Neural cell (in vitro differentiated cells): ENCODE measurements at regions not wholly inside any gene's neighbourhood (a gene's known extent, or its start where the extent isn't known, plus 50 kb on each side); places are given as distances from the start of the nearest gene placed in this dataset.

Source experiments
- EP300 ChIP-seq: fragments of 450-650 bp; conservative IDR thresholded peaks from 2 replicates; pipeline ENCODE4 v1.6.1; 2014; ENCODE audit warnings: antibody characterized with exemption, mild to moderate bottlenecking, moderate library complexity; ENCODE audit not compliant: poor library complexity, severe bottlenecking
- EZH2 ChIP-seq: fragments of 200-600, 300-800 bp; shearing (Covaris generic), sonication (generic); IDR thresholded peaks from 2 replicates; pipeline ENCODE4 v1.6.1; 2014; ENCODE audit warnings: antibody characterized with exemption, low read length, borderline replicate concordance, mild to moderate bottlenecking; ENCODE audit not compliant: insufficient read depth, poor library complexity, severe bottlenecking
- MXI1 ChIP-seq: fragments of 450-650 bp; conservative IDR thresholded peaks from 2 replicates; pipeline ENCODE4 v1.6.1; 2014; ENCODE audit warnings: antibody characterized with exemption, mild to moderate bottlenecking; ENCODE audit not compliant: poor library complexity, severe bottlenecking
- POLR2AphosphoS5 ChIP-seq: IDR thresholded peaks from 2 replicates; pipeline ENCODE4 v1.6.1; 2012
- SMC3 ChIP-seq: fragments of 450-650 bp; conservative IDR thresholded peaks from 2 replicates; pipeline ENCODE4 v1.6.1; 2014; ENCODE audit warnings: antibody characterized with exemption, mild to moderate bottlenecking, moderate library complexity; ENCODE audit not compliant: poor library complexity
- TAF1 ChIP-seq: IDR thresholded peaks from 2 replicates; pipeline ENCODE4 v1.6.1; 2012; ENCODE audit warnings: low read depth
- TF ChIP-seq, protein P1 (sequence below): fragments of 450-650 bp; IDR thresholded peaks from 2 replicates; pipeline ENCODE4 v1.5.1; 2014; ENCODE audit warnings: antibody characterized with exemption, mild to moderate bottlenecking, moderate library complexity; ENCODE audit not compliant: poor library complexity, severe bottlenecking

DNA sequence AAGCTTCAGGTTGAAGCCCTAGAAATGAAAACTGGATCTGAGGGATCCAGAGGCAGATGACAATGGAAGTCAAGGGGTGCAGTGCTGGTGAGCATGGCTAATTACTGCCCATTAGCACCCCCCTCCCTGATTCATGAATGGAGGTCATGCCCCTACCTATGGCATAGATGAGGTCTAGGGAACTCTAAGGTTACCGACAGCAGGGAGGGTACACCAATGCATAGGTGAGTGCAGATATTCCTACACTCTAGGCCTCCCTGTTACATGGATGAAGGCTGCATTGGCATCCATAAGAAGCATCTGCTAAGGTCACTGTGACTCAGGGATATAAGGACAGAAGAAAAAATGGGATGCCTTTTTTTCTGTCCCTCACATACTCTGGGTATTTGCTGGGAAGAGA is 147.3 kb downstream of the CCDC59 start:
- TF ChIP-seq, protein P1, sequence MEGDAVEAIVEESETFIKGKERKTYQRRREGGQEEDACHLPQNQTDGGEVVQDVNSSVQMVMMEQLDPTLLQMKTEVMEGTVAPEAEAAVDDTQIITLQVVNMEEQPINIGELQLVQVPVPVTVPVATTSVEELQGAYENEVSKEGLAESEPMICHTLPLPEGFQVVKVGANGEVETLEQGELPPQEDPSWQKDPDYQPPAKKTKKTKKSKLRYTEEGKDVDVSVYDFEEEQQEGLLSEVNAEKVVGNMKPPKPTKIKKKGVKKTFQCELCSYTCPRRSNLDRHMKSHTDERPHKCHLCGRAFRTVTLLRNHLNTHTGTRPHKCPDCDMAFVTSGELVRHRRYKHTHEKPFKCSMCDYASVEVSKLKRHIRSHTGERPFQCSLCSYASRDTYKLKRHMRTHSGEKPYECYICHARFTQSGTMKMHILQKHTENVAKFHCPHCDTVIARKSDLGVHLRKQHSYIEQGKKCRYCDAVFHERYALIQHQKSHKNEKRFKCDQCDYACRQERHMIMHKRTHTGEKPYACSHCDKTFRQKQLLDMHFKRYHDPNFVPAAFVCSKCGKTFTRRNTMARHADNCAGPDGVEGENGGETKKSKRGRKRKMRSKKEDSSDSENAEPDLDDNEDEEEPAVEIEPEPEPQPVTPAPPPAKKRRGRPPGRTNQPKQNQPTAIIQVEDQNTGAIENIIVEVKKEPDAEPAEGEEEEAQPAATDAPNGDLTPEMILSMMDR = no peak
- TF ChIP-seq SMC3 (no peak), TAF1 (no peak), EZH2 (no peak), EP300 (no peak), MXI1 (no peak), POLR2AphosphoS5 (no peak)
